PC-9 (cell line): ENCODE measurements at regions not wholly inside any gene's neighbourhood (a gene's known extent, or its start where the extent isn't known, plus 50 kb on each side); places are given as distances from the start of the nearest gene placed in this dataset.

Experiments used
- CTCF ChIP-seq: fragments of 200-600 bp; sonication (generic); conservative IDR thresholded peaks from 2 replicates; pipeline ENCODE4 v1.6.1; 2017; ENCODE audit warnings: mixed run types, antibody characterized with exemption, mild to moderate bottlenecking, moderate library complexity
- EZH2 ChIP-seq: fragments of 200-600 bp; sonication (generic); IDR thresholded peaks from 2 replicates; pipeline ENCODE4 v1.8.0; 2017; ENCODE audit warnings: antibody characterized with exemption, low read depth

- no peak for TF ChIP-seq CTCF
- no peak for TF ChIP-seq EZH2
These were observed 220.2 kb downstream of the PLK2 start for GRCh38 chr5:58239731-58240130.
